ENCODE measurements at regions not wholly inside any gene's neighbourhood (a gene's known extent, or its start where the extent isn't known, plus 50 kb on each side); places are given as distances from the start of the nearest gene placed in this dataset.

DNA sequence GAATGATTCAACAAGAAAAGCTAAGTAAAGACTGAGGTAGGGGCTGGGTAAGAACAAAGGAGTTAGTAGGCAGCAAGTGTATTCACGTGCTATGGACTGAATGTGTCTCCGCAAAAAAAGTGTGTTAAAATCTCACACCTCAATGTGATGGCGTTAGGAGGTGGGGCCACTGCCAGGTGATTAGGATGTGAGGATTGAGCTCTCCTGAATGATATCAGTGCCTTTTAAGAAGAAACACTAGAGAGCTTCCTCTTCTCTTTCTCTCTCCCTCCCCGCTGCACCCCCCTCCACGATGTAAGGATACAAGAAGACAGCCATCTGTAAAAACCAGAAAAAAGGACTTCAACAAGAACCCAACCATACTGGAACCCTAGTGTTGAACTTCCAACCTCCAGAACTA is 396.1 kb upstream of the PLXNA2 start:
- no peak for DNase-seq (ENCODE audit: low read depth)

DNA sequence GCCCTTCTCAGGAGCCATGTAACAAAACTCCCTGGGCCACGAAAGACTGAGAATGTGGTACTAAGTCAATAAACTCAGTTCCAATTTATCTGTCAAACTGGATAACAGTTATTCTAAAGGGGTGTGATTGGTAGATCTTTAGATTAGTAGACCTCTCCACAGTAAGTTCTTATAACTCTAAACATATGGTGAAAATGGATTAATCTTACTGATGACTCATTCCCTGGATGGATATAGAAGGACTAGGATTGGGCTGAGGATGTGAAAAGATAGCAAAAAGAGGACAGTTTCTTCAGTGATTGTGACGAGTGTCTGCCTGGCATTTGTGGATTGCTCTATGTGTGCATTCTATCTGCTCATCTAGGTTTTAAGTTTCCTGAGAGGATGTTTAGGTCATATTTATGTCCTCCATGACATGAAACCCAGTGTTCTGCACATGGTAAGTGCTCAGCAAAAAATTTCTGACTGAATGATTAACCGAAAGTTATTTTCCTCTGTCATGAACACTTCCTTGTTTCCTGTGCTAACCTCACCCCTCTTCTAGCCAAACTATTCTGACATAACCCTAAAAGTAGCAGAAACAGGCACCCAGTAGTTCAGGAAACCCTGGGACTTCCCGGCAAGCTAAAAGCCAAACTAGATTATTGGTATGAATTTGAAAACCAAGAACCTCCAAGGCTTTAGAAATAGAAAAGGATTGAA is 397.5 kb upstream of the PLXNA2 start:
- no peak for DNase-seq (ENCODE audit: low read depth)

DNA sequence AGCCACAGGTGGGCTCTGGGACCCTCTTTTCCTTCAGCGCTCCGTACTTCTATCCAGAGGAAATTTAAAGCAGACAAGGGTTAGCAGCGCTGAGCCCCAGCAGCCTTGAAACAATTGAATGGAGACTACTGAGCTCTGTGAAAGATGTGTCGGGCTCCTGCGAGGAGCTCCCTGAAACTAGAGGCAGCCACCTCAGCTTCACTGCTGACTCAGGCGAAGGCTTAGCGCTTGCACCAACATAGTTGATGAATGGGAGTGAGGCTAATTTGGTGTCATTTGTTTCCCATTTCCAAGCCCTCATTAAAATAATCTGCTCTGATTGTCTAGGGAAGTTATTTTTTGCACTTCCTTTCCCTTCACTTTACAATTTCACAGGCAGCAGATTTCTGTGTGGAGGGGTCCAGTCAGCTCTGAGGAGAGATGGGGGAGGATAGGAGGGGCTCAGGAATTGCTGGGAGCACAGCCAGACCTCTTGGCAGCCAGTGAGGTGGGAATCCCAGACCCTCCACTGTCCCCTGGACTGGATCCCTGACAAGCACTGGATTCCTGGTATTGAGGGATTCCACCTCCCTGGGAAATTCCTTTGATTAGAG is 398.9 kb upstream of the PLXNA2 start:
- no peak for DNase-seq (ENCODE audit: low read depth)

DNA sequence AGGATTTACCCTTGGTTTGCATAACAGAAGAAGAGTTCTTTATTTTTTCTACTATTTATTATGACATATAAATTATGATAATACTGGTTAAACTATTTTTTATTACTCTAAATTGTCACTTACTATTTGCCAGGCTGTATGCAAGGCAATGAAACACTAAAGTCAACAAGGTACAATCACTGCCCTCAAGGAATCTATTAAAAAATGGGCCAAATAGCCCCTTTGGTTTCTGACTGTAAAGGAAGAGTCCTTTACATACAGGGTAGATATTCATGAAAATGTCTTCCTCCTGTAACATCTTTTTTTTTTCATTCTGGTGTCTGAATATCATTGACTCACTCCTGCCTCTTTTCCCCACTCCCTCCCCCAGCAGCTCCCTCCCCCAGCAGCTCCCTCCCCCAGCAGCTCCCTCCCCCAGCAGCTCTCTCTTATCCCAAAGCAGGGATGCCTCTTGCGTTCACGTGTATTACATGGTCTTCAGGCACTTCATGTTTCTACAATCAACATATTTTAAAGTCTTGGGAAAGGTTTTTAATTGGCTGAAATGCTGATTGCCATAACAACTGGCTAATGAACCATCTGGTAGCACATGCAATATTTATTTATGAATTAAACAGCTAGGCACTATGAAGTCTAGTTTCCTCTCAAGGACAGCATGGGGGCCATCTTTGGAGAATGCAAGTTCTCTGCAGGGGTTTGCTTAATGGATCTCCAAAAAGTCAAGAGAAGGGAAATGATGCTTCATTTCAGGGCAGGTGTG is 400.4 kb upstream of the PLXNA2 start:
- no peak for DNase-seq (ENCODE audit: low read depth)

DNA sequence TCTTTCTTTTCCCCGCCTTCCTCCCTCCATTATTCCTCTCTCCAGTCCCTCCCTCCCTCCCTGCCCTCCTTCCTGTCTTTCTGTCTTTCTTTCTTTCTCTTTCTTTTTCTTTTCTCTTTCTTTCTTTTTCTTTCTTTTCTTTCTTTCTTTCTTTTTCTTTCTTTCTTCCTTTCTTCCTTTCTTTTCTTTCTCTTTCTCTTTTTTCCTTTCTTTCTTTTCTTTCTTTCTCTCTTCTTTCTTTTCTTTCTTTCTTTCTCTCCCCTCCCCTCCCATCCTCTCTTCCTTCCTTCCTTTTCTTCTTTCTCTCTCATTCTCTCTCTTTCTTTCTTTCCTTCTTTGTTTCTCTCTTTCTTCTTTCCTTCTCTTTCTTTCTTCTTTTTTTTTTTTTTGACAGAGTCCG is 402.2 kb upstream of the PLXNA2 start:
- no peak for DNase-seq (ENCODE audit: low read depth)

DNA sequence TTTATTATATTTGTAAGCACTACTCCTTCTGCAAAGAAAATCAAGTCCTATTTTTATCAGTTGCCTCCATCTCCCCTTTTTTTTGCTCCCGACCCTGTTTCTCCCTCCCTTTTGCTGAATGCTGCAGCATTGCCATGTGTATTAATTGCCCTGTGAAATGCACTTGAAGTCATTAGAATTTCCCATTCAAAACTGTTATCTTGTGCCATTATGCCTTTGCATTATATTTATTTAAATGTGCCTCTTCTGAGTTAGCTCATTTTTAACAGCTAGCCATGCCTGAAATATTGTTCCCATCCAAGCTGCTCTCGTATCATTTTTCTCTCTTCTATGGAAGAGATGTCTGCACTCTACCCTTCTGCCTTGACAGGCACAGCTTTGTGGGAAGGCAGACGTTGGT is 404.0 kb upstream of the PLXNA2 start:
- DNase-seq (ENCODE audit: low read depth) = no peak

DNA sequence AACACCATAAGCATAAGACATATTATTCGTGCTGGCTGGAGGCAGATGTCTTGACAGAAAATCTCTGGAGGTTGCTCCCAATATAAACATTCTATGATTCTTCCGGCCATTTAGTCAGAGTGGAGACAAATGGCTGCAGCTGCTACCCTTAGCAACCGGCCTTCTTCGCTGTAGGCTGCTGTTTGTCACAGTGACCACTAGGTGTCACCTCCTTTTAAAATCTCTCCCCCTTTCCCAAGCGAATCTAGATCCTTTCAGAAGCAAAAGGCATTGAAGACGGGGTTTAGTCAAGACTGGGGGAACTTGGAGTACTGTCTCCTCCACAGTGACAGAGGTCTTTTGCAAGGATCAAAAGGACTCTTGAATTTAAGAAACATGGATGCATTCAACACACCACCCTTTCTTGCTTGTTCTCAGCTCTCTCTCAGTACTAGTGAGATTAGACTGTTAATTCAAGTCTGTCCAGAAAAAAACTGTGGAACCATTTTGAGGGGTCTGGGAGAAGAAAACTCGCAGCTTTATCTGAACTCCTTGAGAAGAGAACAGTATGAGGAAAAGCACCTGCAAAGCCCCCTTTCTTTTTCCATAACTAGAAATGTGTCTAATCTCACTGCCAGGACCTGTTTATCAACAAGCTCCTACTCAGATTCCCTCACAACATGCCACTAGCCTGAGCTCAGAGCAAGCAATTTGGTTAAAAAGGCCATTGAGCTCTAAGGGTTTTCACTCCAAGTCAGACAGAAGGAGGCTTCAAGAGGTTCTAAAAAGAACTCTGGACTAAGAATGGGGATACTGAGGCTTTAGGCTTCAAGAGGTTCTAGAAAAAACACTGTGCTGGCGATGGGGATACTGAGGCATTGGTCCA is 408.3 kb upstream of the PLXNA2 start:
- no peak for DNase-seq (ENCODE audit: low read depth)

DNA sequence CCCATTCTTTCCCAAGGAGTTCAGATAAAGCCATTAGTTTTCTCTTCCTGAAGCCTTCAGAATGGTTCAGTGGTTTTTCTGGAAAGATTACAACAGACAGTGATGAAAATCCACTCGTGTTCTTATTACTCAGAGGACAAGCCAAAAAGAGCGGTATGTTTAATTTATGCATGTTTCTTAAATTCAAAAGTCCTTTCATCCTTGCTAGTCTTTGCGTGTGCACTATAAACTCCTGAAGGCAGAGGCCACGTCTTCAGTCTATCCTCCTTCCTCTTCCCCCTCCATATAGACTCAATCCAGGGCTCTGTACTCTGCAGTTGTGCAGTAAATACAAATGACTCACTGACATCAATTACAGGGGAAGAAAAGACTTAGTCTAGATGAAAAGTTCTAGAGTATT is 409.2 kb upstream of the PLXNA2 start:
- DNase-seq (ENCODE audit: low read depth) = no peak

DNA sequence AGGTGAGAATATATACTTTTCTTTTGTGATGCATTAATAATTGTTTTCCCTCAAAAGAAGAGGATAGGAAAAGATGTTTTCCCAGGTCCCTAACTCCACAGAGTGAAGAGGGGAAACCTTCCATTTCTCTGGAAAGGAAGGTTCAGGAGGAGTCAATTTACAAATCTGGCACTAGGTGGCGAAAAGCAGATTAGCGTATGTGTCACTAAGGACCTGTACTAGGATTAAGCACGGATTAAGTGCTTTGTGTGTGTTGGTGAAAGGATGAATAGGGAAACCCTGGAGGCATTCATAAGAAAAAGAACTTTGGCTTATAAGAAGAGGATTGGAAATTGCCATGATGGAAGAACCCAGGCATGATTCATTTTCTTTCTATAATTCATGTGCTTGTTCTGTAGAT is 410.1 kb upstream of the PLXNA2 start:
- no peak for DNase-seq (ENCODE audit: low read depth)

DNA sequence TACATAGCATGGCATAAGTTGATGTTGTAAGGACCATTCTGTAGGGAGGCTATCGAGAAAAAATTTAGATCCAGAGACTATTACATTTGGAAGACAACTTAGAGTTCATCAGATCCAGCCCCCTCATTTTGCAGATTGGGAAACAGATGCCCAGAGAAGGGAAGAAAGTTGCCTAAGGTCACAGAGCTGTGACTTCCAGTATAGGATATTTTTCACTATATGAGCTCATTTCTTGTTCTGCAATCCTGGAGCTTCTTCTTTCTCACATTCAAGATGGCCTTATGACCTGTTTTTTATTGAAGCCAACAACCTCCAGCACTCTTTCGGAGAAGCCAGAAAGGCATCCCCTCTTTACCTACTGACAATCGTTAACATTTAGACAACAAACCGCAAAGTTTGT is 421.8 kb upstream of the PLXNA2 start:
- no peak for DNase-seq (ENCODE audit: low read depth)

DNA sequence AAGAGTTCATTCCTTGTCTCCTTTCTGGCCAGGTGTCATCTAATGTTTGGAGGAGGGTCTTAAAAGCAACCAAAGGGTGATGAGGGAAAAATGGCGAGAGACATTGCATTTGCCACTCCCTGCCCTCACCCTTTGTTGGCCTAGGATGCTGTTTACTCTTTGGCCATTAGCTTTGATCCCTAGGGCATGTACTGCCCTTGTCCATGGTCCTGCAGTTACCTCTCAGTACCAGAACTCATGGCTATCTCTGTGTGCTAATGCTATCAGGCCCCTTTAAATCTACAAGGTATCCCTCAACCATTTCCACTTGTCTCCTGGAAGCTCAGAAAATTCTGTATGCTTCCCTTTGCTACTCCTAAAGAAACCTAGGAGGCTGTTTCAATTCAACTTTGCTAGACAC is 424.8 kb upstream of the PLXNA2 start:
- no peak for DNase-seq (ENCODE audit: low read depth)

DNA sequence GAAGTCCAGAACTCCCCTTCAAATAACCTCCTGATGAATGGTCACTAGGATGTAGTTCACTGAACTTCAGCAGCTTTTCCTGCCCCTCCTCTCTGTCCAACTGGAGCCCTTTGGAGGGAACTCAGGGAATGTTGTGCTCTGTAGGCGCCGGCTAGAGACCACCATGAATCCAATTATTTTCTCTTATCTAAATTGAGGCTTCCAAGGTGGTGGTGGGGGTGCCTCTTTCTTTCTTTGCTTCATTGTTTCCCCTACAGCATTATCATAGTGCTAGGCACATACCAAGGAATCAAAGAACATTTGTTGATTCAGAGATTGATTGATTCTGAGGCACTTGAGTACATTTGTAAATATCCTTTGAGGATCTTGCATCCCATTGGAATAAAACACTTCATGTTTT is 426.6 kb upstream of the PLXNA2 start:
- no peak for DNase-seq (ENCODE audit: low read depth)

DNA sequence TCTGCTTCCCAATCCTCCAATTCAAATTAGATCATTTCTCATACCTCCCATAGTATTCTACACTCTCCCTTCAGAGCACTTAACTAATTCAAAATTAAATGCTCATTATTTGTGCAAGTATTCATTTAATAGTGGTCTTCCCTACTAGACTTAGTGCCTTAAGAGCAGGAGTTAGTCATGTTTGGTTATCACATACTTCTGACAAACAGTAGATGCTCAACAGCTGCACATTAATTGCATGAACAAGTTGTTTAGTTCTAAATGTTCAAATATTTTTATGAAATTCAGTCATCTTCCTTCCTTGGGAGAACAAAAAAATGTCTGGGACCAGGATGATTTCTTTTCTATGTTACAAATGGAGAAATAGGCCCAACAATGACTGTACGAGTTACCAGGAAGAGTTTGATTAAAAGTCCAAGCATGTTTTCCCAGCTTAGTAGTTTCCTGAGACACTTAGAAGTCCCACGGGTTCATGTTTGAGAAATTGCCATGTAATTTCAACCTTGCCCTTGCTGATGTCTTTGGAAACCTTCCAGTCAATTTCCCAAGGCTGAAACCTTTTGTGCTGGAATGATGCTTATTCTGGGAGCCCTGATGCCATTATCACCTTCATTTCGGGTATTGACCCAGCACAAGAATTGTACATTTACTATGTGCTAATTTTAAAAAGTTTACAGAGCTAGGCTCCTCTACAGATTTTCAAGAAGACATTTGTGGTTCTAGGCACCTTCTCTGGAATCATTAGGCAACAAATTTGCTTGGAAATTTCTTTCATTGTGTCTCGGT is 437.9 kb upstream of the PLXNA2 start:
- DNase-seq (ENCODE audit: low read depth) = no peak

DNA sequence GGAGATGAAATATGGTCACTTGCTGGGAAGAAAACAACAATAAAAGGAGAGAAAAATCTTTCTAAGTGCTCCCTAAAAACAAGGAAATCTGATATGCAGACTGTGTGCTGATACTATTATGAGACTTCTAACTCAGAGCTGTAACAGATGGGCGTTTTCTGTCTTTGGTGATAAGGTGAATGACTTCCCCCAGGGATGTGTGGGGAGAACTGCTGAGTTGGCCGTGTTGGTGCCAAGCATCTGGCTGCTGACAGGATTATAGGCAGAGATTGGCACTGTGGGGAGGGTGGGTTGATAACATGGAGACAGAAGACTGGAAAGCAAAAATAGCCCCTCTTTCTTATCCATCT is 438.5 kb upstream of the PLXNA2 start:
- no peak for DNase-seq (ENCODE audit: low read depth)

DNA sequence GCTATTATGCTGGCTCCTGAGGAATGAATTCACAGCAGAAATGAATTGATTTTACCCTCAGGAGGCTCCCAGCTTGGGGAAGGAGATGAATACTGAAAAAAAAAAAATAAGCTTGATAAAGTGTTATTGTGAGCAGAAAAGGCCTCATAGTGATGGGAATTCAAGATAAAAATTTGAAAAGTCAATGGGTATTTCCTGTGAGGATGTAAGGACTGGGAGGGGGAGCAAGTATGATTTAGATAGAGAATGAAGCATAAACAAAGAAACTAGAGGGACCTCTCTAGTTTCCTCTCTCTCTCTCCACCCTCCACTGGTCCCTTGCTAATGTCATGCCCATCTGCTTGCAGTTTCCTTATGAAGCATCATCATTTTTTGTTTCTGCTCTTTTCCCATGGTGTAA is 439.0 kb upstream of the PLXNA2 start:
- no peak for DNase-seq (ENCODE audit: low read depth)

DNA sequence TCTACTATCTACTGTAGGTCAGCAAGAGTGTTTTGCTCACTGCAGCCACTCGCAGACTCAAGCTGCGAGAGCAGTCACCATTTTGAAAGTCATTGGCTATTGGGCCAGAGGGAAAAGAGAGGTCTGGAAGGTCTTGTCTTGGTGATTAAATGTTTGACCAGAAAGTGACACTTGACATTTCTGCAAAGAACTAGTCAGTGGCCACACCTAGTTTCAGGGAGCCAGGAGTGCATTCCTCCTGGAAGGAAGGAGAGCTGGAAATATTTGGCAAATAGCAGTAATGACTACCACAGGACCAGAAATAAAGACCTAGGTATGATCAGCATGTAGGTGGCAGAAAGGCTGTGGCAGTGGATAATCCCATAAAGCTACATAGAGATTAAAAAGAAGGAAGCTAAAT is 440.0 kb upstream of the PLXNA2 start:
- no peak for DNase-seq (ENCODE audit: low read depth)

DNA sequence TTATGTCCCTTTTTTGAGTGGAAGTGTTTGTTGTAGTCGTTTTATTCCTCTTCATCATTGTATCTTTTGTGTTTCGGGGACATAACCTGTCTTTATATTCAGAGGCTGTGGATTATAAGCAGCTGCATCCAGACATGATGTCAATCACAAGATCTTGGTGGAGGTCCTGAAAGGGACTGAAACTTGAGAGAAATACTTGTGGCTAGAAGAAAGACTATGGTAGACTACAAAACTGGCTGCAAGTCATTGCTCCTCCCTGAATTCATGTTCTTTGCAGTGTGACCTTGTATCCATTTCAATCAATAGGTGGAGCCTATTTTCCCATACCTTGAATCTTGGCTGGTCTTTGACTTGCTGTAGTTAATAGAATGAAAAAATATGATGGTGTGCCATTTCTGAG is 442.4 kb upstream of the PLXNA2 start:
- DNase-seq (ENCODE audit: low read depth) = no peak

DNA sequence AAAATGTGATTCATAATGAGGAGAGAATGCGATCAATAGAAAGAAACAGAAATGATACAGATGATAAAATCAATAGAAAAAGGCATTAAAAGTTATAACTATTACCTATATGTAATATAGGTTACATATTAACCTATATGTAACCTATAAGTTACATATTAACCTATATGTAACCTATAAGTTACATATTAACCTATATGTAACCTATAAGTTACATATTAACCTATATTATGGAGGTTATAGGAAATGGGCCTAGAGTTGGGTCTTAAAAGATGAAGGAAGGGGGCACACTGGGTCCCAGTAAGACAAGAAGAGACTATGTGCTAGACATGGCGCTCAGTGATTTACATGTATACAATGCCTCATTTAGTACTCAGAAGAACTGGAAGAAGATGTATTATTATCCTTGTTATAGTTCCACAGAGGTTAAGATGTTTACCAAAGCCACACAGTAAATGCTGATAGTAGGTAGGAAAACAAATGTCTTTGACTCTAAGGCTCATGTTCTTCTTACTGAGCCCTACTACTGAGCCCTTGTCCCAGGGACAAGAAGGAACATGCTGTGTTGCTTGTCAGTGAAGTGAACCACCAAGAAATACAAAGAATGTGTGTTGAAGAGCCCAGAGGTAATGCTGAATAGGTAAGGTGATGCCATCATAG is 444.6 kb upstream of the PLXNA2 start:
- no peak for DNase-seq (ENCODE audit: low read depth)

DNA sequence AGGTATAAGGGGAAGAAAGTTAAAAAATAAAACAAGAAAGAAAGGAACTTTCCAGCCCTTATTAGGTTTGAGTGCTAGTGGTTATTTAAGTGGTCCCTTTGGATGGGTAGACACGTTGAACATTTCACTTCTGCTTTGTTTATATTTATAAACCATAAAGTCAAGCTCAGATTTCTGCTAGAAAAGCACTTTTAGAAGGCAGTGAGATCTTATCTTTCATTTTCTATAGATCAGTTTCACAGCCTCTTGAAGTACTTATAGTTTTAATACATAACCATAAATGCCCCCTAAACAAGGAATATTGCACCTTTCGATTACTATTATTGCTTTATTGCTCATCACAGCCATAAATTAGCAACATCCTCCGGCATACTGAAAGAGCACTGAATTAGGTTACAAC is 446.8 kb upstream of the PLXNA2 start:
- DNase-seq (ENCODE audit: low read depth) = no peak

DNA sequence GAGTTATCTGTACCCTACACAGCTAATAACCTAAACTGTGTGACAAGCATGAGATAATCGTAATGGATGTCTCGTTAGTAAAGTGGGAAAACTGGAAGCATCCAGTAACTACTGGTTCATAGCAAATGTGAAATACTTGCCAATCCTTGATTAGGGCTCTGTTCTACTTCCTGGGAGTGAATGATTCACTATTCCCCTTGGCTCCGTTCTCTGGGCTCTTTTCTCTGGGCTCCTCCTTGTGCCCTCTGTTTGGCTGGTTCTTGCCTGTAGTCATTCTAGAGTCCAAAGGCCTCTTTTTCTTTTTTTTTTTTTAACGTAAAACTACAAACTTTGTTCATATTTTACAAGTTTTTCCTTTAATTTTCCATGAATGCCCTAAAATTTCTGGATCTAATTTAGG is 465.8 kb upstream of the PLXNA2 start:
- no peak for DNase-seq (ENCODE audit: low read depth)

DNA sequence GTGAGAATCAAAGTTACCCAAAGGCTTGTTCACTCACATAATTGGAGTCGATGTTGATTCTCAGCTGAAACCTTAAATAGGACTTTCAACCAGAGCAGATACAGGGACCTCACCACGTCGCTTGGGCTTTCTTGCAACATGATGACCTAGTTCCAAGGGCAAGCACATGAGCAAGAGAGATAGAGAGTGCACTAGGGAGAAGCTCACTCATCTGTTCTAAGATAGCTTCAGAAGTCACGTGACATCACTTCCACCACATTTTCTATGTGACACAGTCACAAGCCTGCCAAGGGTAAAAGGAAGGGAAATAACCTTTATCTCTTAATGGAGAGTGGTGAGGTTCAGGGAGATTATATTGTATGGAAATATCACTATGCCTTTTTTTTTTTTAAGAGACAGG is 470.1 kb upstream of the PLXNA2 start:
- no peak for DNase-seq (ENCODE audit: low read depth)

Measured in stimulated activated CD8-positive, alpha-beta memory T cell treated with anti-CD3 and anti-CD28 coated beads, Interleukin-15, amount 100 ng/mL, for 1 hour (primary cell).